ENCODE measurements at regions not wholly inside any gene's neighbourhood (a gene's known extent, or its start where the extent isn't known, plus 50 kb on each side); places are given as distances from the start of the nearest gene placed in this dataset.

GRCh38 chr2:120613742-120614571 lies 121.7 kb upstream of the GLI2 start:
- in situ Hi-C loops (cut with HindIII; ENCODE audit: low pct_ligation_motif_present, low pct_unique_long_range_greater_than_20kb, low sequenced_read_pairs): no loop called here
- no peak for DNase-seq

GRCh38 chr2:120614901-120615300 lies 120.8 kb upstream of the GLI2 start:
- in situ Hi-C loops (cut with HindIII; ENCODE audit: low pct_ligation_motif_present, low pct_unique_long_range_greater_than_20kb, low sequenced_read_pairs): no loop called here
- no peak for DNase-seq

GRCh38 chr2:120616261-120616660 lies 119.4 kb upstream of the GLI2 start:
- in situ Hi-C loops (cut with HindIII; ENCODE audit: low pct_ligation_motif_present, low pct_unique_long_range_greater_than_20kb, low sequenced_read_pairs): no loop called here
- DNase-seq: no peak

- in situ Hi-C loops (cut with HindIII; ENCODE audit: low pct_ligation_motif_present, low pct_unique_long_range_greater_than_20kb, low sequenced_read_pairs): no loop called here
- no peak for DNase-seq
These were observed 118.6 kb upstream of the GLI2 start for GRCh38 chr2:120617055-120617454.

GRCh38 chr2:120618830-120619229 lies 116.8 kb upstream of the GLI2 start:
- in situ Hi-C loops (cut with HindIII; ENCODE audit: low pct_ligation_motif_present, low pct_unique_long_range_greater_than_20kb, low sequenced_read_pairs): no loop called here
- no peak for DNase-seq

GRCh38 chr2:120619579-120619978 lies 116.1 kb upstream of the GLI2 start:
- in situ Hi-C loops (cut with HindIII; ENCODE audit: low pct_ligation_motif_present, low pct_unique_long_range_greater_than_20kb, low sequenced_read_pairs): no loop called here
- no peak for DNase-seq

GRCh38 chr2:120620025-120620793 lies 115.5 kb upstream of the GLI2 start:
- no peak for DNase-seq
- in situ Hi-C loops (cut with HindIII; ENCODE audit: low pct_ligation_motif_present, low pct_unique_long_range_greater_than_20kb, low sequenced_read_pairs): no loop called here

GRCh38 chr2:120622159-120622869 lies 113.4 kb upstream of the GLI2 start:
- no peak for DNase-seq
- in situ Hi-C loops (cut with HindIII; ENCODE audit: low pct_ligation_motif_present, low pct_unique_long_range_greater_than_20kb, low sequenced_read_pairs): no loop called here

GRCh38 chr2:120622886-120623753 lies 112.5 kb upstream of the GLI2 start:
- DNase-seq: no peak
- in situ Hi-C loops (cut with HindIII; ENCODE audit: low pct_ligation_motif_present, low pct_unique_long_range_greater_than_20kb, low sequenced_read_pairs): no loop called here

GRCh38 chr2:120624061-120624737 lies 111.5 kb upstream of the GLI2 start:
- no peak for DNase-seq
- in situ Hi-C loops (cut with HindIII; ENCODE audit: low pct_ligation_motif_present, low pct_unique_long_range_greater_than_20kb, low sequenced_read_pairs): no loop called here

GRCh38 chr2:120624738-120625446 lies 110.8 kb upstream of the GLI2 start:
- no peak for DNase-seq
- in situ Hi-C loops (cut with HindIII; ENCODE audit: low pct_ligation_motif_present, low pct_unique_long_range_greater_than_20kb, low sequenced_read_pairs): no loop called here

GRCh38 chr2:120625865-120626560 lies 109.7 kb upstream of the GLI2 start:
- DNase-seq: no peak
- in situ Hi-C loops (cut with HindIII; ENCODE audit: low pct_ligation_motif_present, low pct_unique_long_range_greater_than_20kb, low sequenced_read_pairs): no loop called here

- no peak for DNase-seq
- in situ Hi-C loops (cut with HindIII; ENCODE audit: low pct_ligation_motif_present, low pct_unique_long_range_greater_than_20kb, low sequenced_read_pairs): no loop called here
These were observed 109.1 kb upstream of the GLI2 start for GRCh38 chr2:120626566-120626965.

- in situ Hi-C loops (cut with HindIII; ENCODE audit: low pct_ligation_motif_present, low pct_unique_long_range_greater_than_20kb, low sequenced_read_pairs): no loop called here
- DNase-seq: no peak
These were observed 107.4 kb upstream of the GLI2 start for GRCh38 chr2:120628248-120628647.

GRCh38 chr2:120629241-120629895 lies 106.3 kb upstream of the GLI2 start:
- in situ Hi-C loops (cut with HindIII; ENCODE audit: low pct_ligation_motif_present, low pct_unique_long_range_greater_than_20kb, low sequenced_read_pairs): no loop called here
- DNase-seq: no peak

GRCh38 chr2:120630031-120630701 lies 105.5 kb upstream of the GLI2 start:
- in situ Hi-C loops (cut with HindIII; ENCODE audit: low pct_ligation_motif_present, low pct_unique_long_range_greater_than_20kb, low sequenced_read_pairs): no loop called here
- DNase-seq: no peak
